Peyer's patch (tissue), 4 donors: ENCODE measurements at regions not wholly inside any gene's neighbourhood (a gene's known extent, or its start where the extent isn't known, plus 50 kb on each side); places are given as distances from the start of the nearest gene placed in this dataset.
A peak's percentile ranks its signal among the peaks of the same experiment; 100 is the strongest.

ENCODE experiments used
- DNase-seq, 3 donors: peaks; one replicate each; pipeline ENCODE4 v3.0.0-alpha.2; 2017 to 2019
- H3K27ac ChIP-seq, 4 donors: fragments of 200-600 bp; sonication (generic); one replicate each; pipeline ENCODE4 v1.5.1; 2016 to 2019
- H3K27me3 ChIP-seq, 2 donors: fragments of 200-600 bp; sonication (generic); one replicate each; pipeline ENCODE4 v1.5.1; 2019
- H3K36me3 ChIP-seq, 3 donors: fragments of 200-600 bp; sonication (generic); one replicate each; pipeline ENCODE4 v1.5.1; 2016 to 2019
- H3K4me1 ChIP-seq, 4 donors: fragments of 200-600 bp; sonication (generic); one replicate each; pipeline ENCODE4 v1.5.1; 2016 to 2019
- H3K4me3 ChIP-seq, 4 donors: fragments of 200-600 bp; sonication (generic); 1 replicate in 3 of 4; 2 replicates in 1 of 4; pipeline ENCODE4 v1.5.1; 2016 to 2019; ENCODE audit warnings: mild to moderate bottlenecking in 1 of 4
- H3K9me3 ChIP-seq, 4 donors: fragments of 200-600 bp; sonication (generic); one replicate each; pipeline ENCODE4 v1.5.1; 2016 to 2019; ENCODE audit warnings: mild to moderate bottlenecking in 1 of 4
- POLR2A ChIP-seq, 2 donors: fragments of 450-650 bp; IDR thresholded peaks; one replicate each; pipeline ENCODE4 v1.5.1; 2017; ENCODE audit warnings: antibody characterized with exemption in 2 of 2, mild to moderate bottlenecking in 2 of 2, moderate library complexity in 2 of 2
- TF ChIP-seq, protein P1 (sequence below), 6 experiments: fragments of 450-650 bp in 4 of 6; fragments of 200-600 bp in 2 of 6; sonication (generic) in 1 of 6; IDR thresholded peaks; one replicate each; pipeline ENCODE4 v1.5.1; 2017 to 2019; ENCODE audit warnings: antibody characterized with exemption in 6 of 6, mild to moderate bottlenecking in 3 of 6, moderate library complexity in 1 of 6

- Histone ChIP-seq H3K27me3 (no peaks in the 10 kb centered on the region), H3K4me1 (peaks cover 0 to 16% (median 3%) of the 10 kb centered on the region in 4 donors), H3K4me3 (no peak overlapping the region), H3K27ac (peak overlapping the region in 2 of 4 donors; percentile 49 to 81), H3K36me3 (no peaks in the 10 kb centered on the region), H3K9me3 (no peaks in the 10 kb centered on the region)
- no peak for DNase-seq
- TF ChIP-seq POLR2A (IDR thresholded peaks at IDR 0.05), result no peak
- TF ChIP-seq, protein P1, sequence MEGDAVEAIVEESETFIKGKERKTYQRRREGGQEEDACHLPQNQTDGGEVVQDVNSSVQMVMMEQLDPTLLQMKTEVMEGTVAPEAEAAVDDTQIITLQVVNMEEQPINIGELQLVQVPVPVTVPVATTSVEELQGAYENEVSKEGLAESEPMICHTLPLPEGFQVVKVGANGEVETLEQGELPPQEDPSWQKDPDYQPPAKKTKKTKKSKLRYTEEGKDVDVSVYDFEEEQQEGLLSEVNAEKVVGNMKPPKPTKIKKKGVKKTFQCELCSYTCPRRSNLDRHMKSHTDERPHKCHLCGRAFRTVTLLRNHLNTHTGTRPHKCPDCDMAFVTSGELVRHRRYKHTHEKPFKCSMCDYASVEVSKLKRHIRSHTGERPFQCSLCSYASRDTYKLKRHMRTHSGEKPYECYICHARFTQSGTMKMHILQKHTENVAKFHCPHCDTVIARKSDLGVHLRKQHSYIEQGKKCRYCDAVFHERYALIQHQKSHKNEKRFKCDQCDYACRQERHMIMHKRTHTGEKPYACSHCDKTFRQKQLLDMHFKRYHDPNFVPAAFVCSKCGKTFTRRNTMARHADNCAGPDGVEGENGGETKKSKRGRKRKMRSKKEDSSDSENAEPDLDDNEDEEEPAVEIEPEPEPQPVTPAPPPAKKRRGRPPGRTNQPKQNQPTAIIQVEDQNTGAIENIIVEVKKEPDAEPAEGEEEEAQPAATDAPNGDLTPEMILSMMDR (IDR thresholded peaks at IDR 0.05), result no peak
Measured at GRCh38 chr4:56742080-56742871, 61.2 kb upstream of the HOPX start.

DNA sequence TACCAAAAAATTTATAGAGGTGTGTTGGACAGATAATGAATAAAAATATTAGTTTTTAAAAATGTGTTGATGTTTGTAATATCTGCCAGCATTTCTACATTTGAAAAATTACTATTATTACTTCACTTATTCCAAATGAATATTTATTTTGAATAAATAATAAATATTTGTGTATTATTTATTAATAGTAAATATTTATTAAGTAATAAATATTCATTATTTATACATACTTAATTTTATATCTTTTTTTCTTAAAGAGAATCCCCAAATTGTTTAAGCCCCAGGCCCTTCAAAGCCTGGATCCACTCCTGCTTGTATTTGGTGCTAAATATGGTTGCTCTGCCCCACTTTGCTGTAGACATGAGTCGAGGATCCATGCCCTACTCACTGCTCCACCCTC, 60.5 kb upstream of the HOPX start:
- Histone ChIP-seq H3K27me3 (no peaks in the 10 kb centered on the region), H3K9me3 (no peaks in the 10 kb centered on the region), H3K36me3 (no peaks in the 10 kb centered on the region), H3K4me1 (peaks cover 0 to 16% (median 3%) of the 10 kb centered on the region in 4 donors), H3K27ac (peak overlapping the region in 1 of 4 donors; percentile 81), H3K4me3 (no peak overlapping the region)
- TF ChIP-seq, protein P1 (IDR thresholded peaks at IDR 0.05), result no peak
- TF ChIP-seq POLR2A (IDR thresholded peaks at IDR 0.05), result no peak
- DNase-seq, result no peak

GRCh38 chr4:56739066-56739777, 58.1 kb upstream of the HOPX start:
- no peak overlapping the region for H3K27ac ChIP-seq
- TF ChIP-seq, protein P1 (IDR thresholded peaks at IDR 0.05), result no peak
- no peak for TF ChIP-seq POLR2A (IDR thresholded peaks at IDR 0.05)
- H3K4me3 ChIP-seq, result no peak overlapping the region
- H3K4me1 ChIP-seq, result peaks cover 0 to 10% (median 2%) of the 10 kb centered on the region in 4 donors
- no peaks in the 10 kb centered on the region for H3K36me3 ChIP-seq
- H3K9me3 ChIP-seq, result no peaks in the 10 kb centered on the region
- no peaks in the 10 kb centered on the region for H3K27me3 ChIP-seq
- DNase-seq, result no peak

- DNase-seq, result no peak
- Histone ChIP-seq H3K27me3 (no peaks in the 10 kb centered on the region), H3K27ac (no peak overlapping the region), H3K4me3 (no peak overlapping the region), H3K9me3 (no peaks in the 10 kb centered on the region), H3K4me1 (peaks cover 0 to 6% (median 0%) of the 10 kb centered on the region in 4 donors), H3K36me3 (no peaks in the 10 kb centered on the region)
- TF ChIP-seq, protein P1 (IDR thresholded peaks at IDR 0.05), result no peak
- TF ChIP-seq POLR2A (IDR thresholded peaks at IDR 0.05), result no peak
Measured at GRCh38 chr4:56737666-56738065, 56.6 kb upstream of the HOPX start.

- DNase-seq, result no peak
- no peaks in the 10 kb centered on the region for H3K36me3 ChIP-seq
- no peak overlapping the region for H3K4me3 ChIP-seq
- no peaks in the 10 kb centered on the region for H3K9me3 ChIP-seq
- H3K27ac ChIP-seq, result no peak overlapping the region
- no peak for TF ChIP-seq POLR2A (IDR thresholded peaks at IDR 0.05)
- TF ChIP-seq, protein P1 (IDR thresholded peaks at IDR 0.05), result no peak
- peaks cover 0 to 8% (median 0%) of the 10 kb centered on the region in 4 donors for H3K4me1 ChIP-seq
- H3K27me3 ChIP-seq, result no peaks in the 10 kb centered on the region
Measured at GRCh38 chr4:56733352-56733751, 52.3 kb upstream of the HOPX start.
